Spinal cord (tissue), 9 donors: ENCODE measurements at regions not wholly inside any gene's neighbourhood (a gene's known extent, or its start where the extent isn't known, plus 50 kb on each side); places are given as distances from the start of the nearest gene placed in this dataset.
A peak's percentile ranks its signal among the peaks of the same experiment; 100 is the strongest.

Source experiments
- DNase-seq, 6 donors: peaks; one replicate each; pipeline versions ENCODE4 v3.0.0 to v3.0.0-alpha.2; 2013 to 2015; ENCODE audit warnings: low spot score in 6 of 6, low read depth in 4 of 6
- H3K27ac ChIP-seq: one replicate; pipeline ENCODE4 v1.5.1; 2013; ENCODE audit warnings: low read depth, low read length, control low read depth
- H3K27me3 ChIP-seq: one replicate; pipeline ENCODE4 v1.6.1; 2013; ENCODE audit warnings: low read length; ENCODE audit not compliant: control insufficient read depth, insufficient read depth
- H3K36me3 ChIP-seq: one replicate; pipeline ENCODE4 v1.6.1; 2013; ENCODE audit warnings: low read length; ENCODE audit not compliant: control insufficient read depth, insufficient read depth
- H3K4me1 ChIP-seq: one replicate; pipeline ENCODE4 v1.6.1; 2013; ENCODE audit warnings: low read length; ENCODE audit not compliant: control insufficient read depth, insufficient read depth
- H3K4me3 ChIP-seq: one replicate; pipeline ENCODE4 v1.5.1; 2013; ENCODE audit warnings: low read depth, low read length, control low read depth
- H3K9me3 ChIP-seq: one replicate; pipeline ENCODE4 v1.6.1; 2013; ENCODE audit warnings: low read length; ENCODE audit not compliant: control insufficient read depth, insufficient read depth
- WGBS: methylation state at CpG from one replicate; pipeline ENCODE4 v1.1.5; 2013; ENCODE audit warnings: missing lambda C conversion rate; ENCODE audit not compliant: insufficient coverage; 5-methylcytosine and 5-hydroxymethylcytosine counted together
- donor health status: healthy.

DNA sequence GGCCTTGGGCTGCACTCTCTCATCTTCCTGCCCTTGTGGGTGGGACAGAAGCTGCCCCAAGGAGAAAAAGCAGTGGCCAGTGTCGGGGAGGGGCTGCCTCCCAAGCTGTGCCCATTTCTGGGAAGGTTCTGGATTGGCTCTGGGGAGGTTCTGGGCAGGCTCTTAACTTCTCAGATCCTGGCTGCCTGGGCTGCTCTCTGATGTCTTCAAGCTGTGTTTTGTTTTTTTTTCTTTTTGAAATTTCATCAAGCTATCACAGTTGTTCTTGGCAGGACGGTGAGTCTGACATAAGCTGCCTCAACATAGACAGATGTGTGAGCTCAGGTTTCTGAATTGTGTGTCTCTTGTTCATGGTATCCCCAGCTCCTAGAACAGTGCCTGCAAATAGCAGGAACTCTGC is 1032.0 kb downstream of the BRD1 start:
- no peak overlapping the region for H3K27ac ChIP-seq
- WGBS = 33% methylated on average over 1 of the region's 2 CpGs
- no peaks in the 10 kb centered on the region for H3K4me1 ChIP-seq
- peak in 1 of 6 donors; percentile 72 for DNase-seq
- no peaks in the 10 kb centered on the region for H3K9me3 ChIP-seq
- peaks cover 4% of the 10 kb centered on the region for H3K27me3 ChIP-seq
- no peaks in the 10 kb centered on the region for H3K36me3 ChIP-seq
- H3K4me3 ChIP-seq = no peak overlapping the region

- no peak overlapping the region for H3K27ac ChIP-seq
- H3K36me3 ChIP-seq = no peaks in the 10 kb centered on the region
- no peak overlapping the region for H3K4me3 ChIP-seq
- DNase-seq = no peak
- peaks cover 4% of the 10 kb centered on the region for H3K27me3 ChIP-seq
- H3K9me3 ChIP-seq = no peaks in the 10 kb centered on the region
- no peaks in the 10 kb centered on the region for H3K4me1 ChIP-seq
- 97% methylated on average over 5 of the region's 7 CpGs for WGBS
Observed at GRCh38 chr22:48794906-48795305, 1032.8 kb downstream of the BRD1 start.

- no peaks in the 10 kb centered on the region for H3K9me3 ChIP-seq
- H3K27me3 ChIP-seq = peaks cover 4% of the 10 kb centered on the region
- H3K4me3 ChIP-seq = no peak overlapping the region
- H3K36me3 ChIP-seq = no peaks in the 10 kb centered on the region
- WGBS = 85% methylated on average over 23 of the region's 37 CpGs
- no peak for DNase-seq
- H3K4me1 ChIP-seq = no peaks in the 10 kb centered on the region
- H3K27ac ChIP-seq = no peak overlapping the region
Observed at GRCh38 chr22:48793949-48794348, 1033.7 kb downstream of the BRD1 start.

DNA sequence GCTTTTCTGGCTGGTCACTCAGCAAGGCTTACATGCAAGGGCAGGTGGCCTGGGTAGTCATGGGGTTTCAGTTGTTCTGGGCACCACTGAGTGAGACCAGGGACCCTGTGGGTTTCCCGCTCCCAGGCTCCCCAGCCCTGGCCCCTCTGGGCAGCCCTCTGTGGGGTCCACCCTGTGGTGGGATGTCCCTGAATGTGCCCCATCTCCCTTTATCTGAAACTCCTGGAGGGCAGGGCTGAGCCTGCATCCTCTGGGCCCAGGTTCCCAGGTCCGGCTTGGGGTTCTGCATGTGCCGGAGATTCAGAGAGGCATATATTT is 1041.0 kb downstream of the BRD1 start:
- Histone ChIP-seq H3K27ac (no peak overlapping the region), H3K9me3 (no peaks in the 10 kb centered on the region), H3K27me3 (no peaks in the 10 kb centered on the region), H3K4me1 (peaks cover 13% of the 10 kb centered on the region), H3K4me3 (no peak overlapping the region), H3K36me3 (no peaks in the 10 kb centered on the region)
- WGBS = 94% methylated on average over 1 of the region's 3 CpGs
- DNase-seq = no peak

- 85% methylated on average over 10 of the region's 14 CpGs for WGBS
- H3K4me3 ChIP-seq = no peak overlapping the region
- no peak for DNase-seq
- no peaks in the 10 kb centered on the region for H3K27me3 ChIP-seq
- no peaks in the 10 kb centered on the region for H3K9me3 ChIP-seq
- H3K27ac ChIP-seq = no peak overlapping the region
- no peaks in the 10 kb centered on the region for H3K36me3 ChIP-seq
- H3K4me1 ChIP-seq = peaks cover 13% of the 10 kb centered on the region
Observed at GRCh38 chr22:48785792-48786678, 1041.6 kb downstream of the BRD1 start.

DNA sequence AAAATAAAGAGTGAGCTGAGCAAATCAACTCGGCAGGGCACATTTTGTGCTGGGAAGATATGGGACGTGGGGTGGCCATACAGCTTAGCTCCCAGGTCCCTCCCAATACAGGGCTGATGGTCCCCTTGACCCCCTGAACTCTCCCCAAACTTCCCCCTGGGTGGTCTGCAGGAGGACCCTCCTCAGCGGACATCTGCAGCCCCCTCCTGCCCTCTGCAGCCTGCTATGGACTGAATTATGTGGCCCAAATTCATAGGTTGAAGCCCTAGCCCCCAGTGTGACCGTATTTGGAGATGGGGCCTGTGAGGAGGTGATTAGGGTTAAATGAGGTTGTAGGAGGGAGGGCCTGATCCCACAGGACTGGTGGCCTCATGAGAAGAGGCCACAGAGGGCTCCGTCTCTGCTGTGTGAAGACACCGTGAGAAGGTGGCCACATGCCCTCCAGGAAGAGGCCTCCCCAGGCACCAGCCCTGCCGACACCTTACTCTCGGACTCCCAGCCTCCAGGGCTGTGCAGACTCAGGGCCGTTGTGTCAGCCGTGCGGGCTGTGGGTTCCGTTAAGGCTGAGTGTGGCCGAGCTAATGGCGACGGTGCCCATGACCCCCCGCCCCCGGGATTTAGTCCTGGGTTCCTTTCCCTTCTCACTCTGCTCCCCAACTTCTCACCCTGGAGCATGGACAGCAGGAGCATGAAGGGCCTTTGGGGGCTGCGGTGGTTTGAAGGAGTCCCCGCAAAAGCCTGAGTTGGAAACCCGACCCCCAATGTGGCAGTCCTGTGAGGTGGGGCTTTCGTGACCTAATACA is 1042.8 kb downstream of the BRD1 start:
- H3K9me3 ChIP-seq = no peaks in the 10 kb centered on the region

DNA sequence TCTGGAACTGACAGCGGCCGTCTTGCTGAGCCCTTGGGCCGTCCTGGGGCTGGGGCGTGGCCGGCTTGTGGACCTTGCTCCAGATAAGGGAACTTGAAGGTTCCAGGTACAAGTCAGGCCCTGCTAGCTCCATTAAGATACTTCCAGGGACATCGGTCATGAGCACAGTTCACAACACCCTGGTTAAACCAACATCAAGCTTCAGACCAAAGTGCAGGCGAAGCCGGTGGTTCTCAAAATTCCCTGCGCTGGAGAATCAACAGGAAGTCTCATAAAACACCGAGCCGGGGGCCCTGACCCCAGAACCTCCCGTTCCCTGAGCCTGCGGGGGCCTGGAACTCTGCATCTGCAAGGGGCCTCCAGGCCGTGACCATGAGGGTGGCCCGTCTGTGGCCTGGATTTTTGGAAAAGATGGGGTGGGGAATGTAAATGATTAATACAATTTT is 1043.8 kb downstream of the BRD1 start:
- 89% methylated on average over 15 of the region's 15 CpGs for WGBS
- no peak for DNase-seq
- H3K9me3 ChIP-seq = no peaks in the 10 kb centered on the region
- no peaks in the 10 kb centered on the region for H3K27me3 ChIP-seq
- peaks cover 13% of the 10 kb centered on the region for H3K4me1 ChIP-seq
- H3K27ac ChIP-seq = no peak overlapping the region
- no peaks in the 10 kb centered on the region for H3K36me3 ChIP-seq
- H3K4me3 ChIP-seq = no peak overlapping the region

More for the DNA sequence above, 1042.8 kb downstream of the BRD1 start:
- no peak for DNase-seq
- Histone ChIP-seq H3K27ac (no peak overlapping the region), H3K4me1 (peaks cover 13% of the 10 kb centered on the region), H3K36me3 (no peaks in the 10 kb centered on the region), H3K27me3 (no peaks in the 10 kb centered on the region), H3K4me3 (no peak overlapping the region)
- WGBS = 95% methylated on average over 14 of the region's 21 CpGs

DNA sequence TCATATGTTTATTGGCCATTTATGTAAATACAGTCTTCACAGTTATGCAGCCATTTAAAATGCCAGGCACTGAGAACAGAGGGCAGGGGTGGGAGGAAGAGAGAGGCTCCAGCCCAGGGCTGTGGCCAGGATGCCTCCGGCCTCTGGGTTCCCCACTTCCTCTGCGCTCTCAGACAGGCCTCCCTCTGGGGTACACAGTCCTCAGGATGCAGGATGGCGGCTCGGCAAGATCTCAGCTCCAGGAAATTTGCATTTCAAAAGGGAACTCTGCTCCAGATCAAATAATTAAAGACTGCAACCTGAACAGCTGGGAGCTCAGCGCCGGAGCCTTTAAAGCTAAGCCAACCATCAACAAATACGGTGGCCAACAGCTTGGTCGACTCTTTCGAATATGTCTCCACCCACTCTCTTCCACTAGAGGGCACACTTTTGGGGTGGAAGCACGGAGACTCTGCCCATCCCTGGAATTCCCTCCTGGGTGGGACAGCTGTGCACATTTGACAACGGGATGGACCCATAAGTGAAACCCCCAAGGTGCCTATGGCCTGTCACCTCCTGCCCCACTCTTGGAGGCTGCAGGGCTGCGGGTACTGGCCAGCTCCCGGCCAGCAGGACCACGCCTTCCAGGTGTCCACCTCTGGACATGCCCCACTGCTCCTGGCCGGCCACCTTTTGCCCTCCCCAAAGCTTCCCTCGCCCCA is 1044.7 kb downstream of the BRD1 start:
- H3K36me3 ChIP-seq = peaks cover 5% of the 10 kb centered on the region
- no peak overlapping the region for H3K27ac ChIP-seq
- peaks cover 13% of the 10 kb centered on the region for H3K4me1 ChIP-seq
- WGBS = 37% methylated on average over 14 of the region's 16 CpGs
- H3K9me3 ChIP-seq = no peaks in the 10 kb centered on the region
- DNase-seq = peak in 2 of 6 donors; percentile 62 to 80
- H3K27me3 ChIP-seq = no peaks in the 10 kb centered on the region
- no peak overlapping the region for H3K4me3 ChIP-seq

DNA sequence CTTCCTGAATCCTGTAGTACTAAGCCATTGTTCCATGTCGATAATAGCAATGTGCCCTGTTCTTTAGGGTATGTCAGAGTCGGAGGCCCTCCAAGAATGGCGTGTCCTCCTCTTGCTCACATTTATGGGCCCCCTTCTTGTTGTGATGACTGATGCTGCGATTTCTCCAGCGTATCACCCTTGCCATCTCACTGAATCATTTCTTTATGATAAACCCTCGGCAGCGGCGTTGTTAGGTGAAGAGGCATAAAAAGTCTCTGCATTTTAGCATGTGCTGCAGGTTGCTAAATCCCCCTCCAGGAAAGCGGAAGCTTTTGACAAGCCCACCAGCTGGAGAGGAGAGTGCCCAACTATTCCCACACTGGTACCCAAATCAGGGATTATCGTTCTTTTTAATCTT is 1045.3 kb downstream of the BRD1 start:
- H3K4me1 ChIP-seq = peaks cover 13% of the 10 kb centered on the region
- 93% methylated on average over 3 of the region's 10 CpGs for WGBS
- peaks cover 5% of the 10 kb centered on the region for H3K36me3 ChIP-seq
- no peaks in the 10 kb centered on the region for H3K9me3 ChIP-seq
- H3K4me3 ChIP-seq = no peak overlapping the region
- no peak overlapping the region for H3K27ac ChIP-seq
- peak in 1 of 6 donors; percentile 67 for DNase-seq
- no peaks in the 10 kb centered on the region for H3K27me3 ChIP-seq
